Right atrium auricular region (tissue), 2 donors: ENCODE measurements at regions not wholly inside any gene's neighbourhood (a gene's known extent, or its start where the extent isn't known, plus 50 kb on each side); places are given as distances from the start of the nearest gene placed in this dataset.
"Not testable (repeated sequence)": the region's sequence is repeated elsewhere in the genome, so short reads cannot be mapped to it uniquely, and the experiment has no call there.

ENCODE experiments used
- DNase-seq: peaks from one replicate; pipeline ENCODE4 v3.0.0-alpha.2; 2019; ENCODE audit warnings: low spot score
- H3K27ac ChIP-seq, 2 donors: fragments of 200-600 bp; sonication (generic); 1 replicate in 1 of 2; 2 replicates in 1 of 2; pipeline ENCODE4 v1.5.1; 2016 to 2019
- H3K27me3 ChIP-seq, 2 donors: fragments of 200-600 bp; sonication (generic); one replicate each; pipeline versions ENCODE4 v1.5.1 to v1.6.0; 2017 to 2019
- H3K36me3 ChIP-seq: fragments of 200-600 bp; sonication (generic); one replicate; pipeline ENCODE4 v1.5.1; 2016
- H3K4me1 ChIP-seq, 2 donors: fragments of 200-600 bp; sonication (generic); one replicate each; pipeline versions ENCODE4 v1.5.1 to v1.6.0; 2017 to 2019
- H3K4me3 ChIP-seq, 2 donors: fragments of 200-600 bp; sonication (generic); 1 replicate in 1 of 2; 2 replicates in 1 of 2; pipeline ENCODE4 v1.5.1; 2017 to 2019; ENCODE audit warnings: mild to moderate bottlenecking in 1 of 2, moderate library complexity in 1 of 2
- H3K9me3 ChIP-seq, 2 donors: fragments of 200-600 bp; sonication (generic); one replicate each; pipeline ENCODE4 v1.5.1; 2019
- CTCF ChIP-seq, 2 donors: fragments of 200-600 bp; sonication (generic); IDR thresholded peaks; one replicate each; pipeline ENCODE4 v1.5.1; 2019; ENCODE audit warnings: antibody characterized with exemption in 2 of 2

- no peaks in the 10 kb centered on the region for H3K27me3 ChIP-seq
- TF ChIP-seq CTCF (IDR thresholded peaks at IDR 0.05), result no peak
- no peak overlapping the region for H3K27ac ChIP-seq
- no peak overlapping the region for H3K4me3 ChIP-seq
- no peak for DNase-seq
- H3K9me3 ChIP-seq, result no peaks in the 10 kb centered on the region
- no peaks in the 10 kb centered on the region for H3K4me1 ChIP-seq
- H3K36me3 ChIP-seq, result no peaks in the 10 kb centered on the region
Measured at GRCh38 chr4:137361756-137362470, 170.4 kb downstream of the PCDH18 start.

GRCh38 chr4:137360761-137361160 lies 171.5 kb downstream of the PCDH18 start:
- TF ChIP-seq CTCF (IDR thresholded peaks at IDR 0.05), result no peak
- no peak for DNase-seq
- no peaks in the 10 kb centered on the region for H3K9me3 ChIP-seq
- H3K4me1 ChIP-seq, result no peaks in the 10 kb centered on the region
- H3K27me3 ChIP-seq, result no peaks in the 10 kb centered on the region
- H3K4me3 ChIP-seq, result no peak overlapping the region
- H3K27ac ChIP-seq, result no peak overlapping the region
- H3K36me3 ChIP-seq, result no peaks in the 10 kb centered on the region

GRCh38 chr4:137359691-137360315 lies 172.5 kb downstream of the PCDH18 start:
- no peak for TF ChIP-seq CTCF (IDR thresholded peaks at IDR 0.05)
- Histone ChIP-seq H3K36me3 (no peaks in the 10 kb centered on the region), H3K27me3 (no peaks in the 10 kb centered on the region), H3K4me1 (no peaks in the 10 kb centered on the region), H3K27ac (no peak overlapping the region), H3K9me3 (no peaks in the 10 kb centered on the region), H3K4me3 (no peak overlapping the region)
- no peak for DNase-seq

GRCh38 chr4:137354562-137354961 lies 177.7 kb downstream of the PCDH18 start:
- H3K4me1 ChIP-seq, result not testable (repeated sequence)

GRCh38 chr4:137347371-137347770 lies 184.9 kb downstream of the PCDH18 start:
- H3K4me1 ChIP-seq, result no peaks in the 10 kb centered on the region
- H3K27ac ChIP-seq, result no peak overlapping the region
- DNase-seq, result no peak
- H3K36me3 ChIP-seq, result no peaks in the 10 kb centered on the region
- TF ChIP-seq CTCF (IDR thresholded peaks at IDR 0.05), result no peak
- no peaks in the 10 kb centered on the region for H3K27me3 ChIP-seq
- no peaks in the 10 kb centered on the region for H3K9me3 ChIP-seq
- no peak overlapping the region for H3K4me3 ChIP-seq

More at GRCh38 chr4:137354562-137354961, 177.7 kb downstream of the PCDH18 start:
- H3K27me3 ChIP-seq, H3K36me3 ChIP-seq, H3K4me3 ChIP-seq, H3K27ac ChIP-seq, DNase-seq, H3K9me3 ChIP-seq: not testable (repeated sequence)

- no peak overlapping the region for H3K27ac ChIP-seq
Measured at GRCh38 chr4:137345597-137345996, 186.7 kb downstream of the PCDH18 start.

More at GRCh38 chr4:137345597-137345996, 186.7 kb downstream of the PCDH18 start:
- DNase-seq, result no peak
- no peak for TF ChIP-seq CTCF (IDR thresholded peaks at IDR 0.05)
- Histone ChIP-seq H3K36me3 (no peaks in the 10 kb centered on the region), H3K4me1 (no peaks in the 10 kb centered on the region), H3K9me3 (no peaks in the 10 kb centered on the region), H3K27me3 (no peaks in the 10 kb centered on the region), H3K4me3 (no peak overlapping the region)
